ENCODE measurements at regions not wholly inside any gene's neighbourhood (a gene's known extent, or its start where the extent isn't known, plus 50 kb on each side); places are given as distances from the start of the nearest gene placed in this dataset.
A peak's percentile ranks its signal among the peaks of the same experiment; 100 is the strongest.

DNA sequence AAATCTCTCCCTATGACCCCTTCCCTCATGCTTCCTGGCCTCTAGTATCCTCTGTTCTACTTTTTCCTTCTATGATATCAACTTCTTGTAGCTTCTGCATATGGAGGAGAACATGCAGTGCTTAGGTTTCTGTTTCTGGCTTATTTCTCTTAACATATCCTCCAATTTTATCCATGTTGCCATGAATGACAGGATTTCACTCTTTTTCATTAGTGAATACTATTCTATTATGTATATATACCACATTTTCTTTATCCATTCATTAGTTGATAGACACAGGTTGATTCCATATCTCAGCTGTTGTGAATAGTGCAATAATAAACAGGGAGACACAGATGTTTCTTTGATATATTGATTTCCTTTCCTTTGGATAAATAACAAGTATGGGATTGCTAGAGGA lies 123.3 kb upstream of the SESN3 start:
- in situ Hi-C loops (cut with HindIII; ENCODE audit: low pct_unique_long_range_greater_than_20kb, low sequenced_read_pairs), result no loop called here
- DNase-seq (ENCODE audit: low read depth in 1 of 2, low spot score in 1 of 2), result no peak
- no peak for TF ChIP-seq JUND (IDR thresholded peaks at IDR 0.05; ENCODE audit: low read depth)

DNA sequence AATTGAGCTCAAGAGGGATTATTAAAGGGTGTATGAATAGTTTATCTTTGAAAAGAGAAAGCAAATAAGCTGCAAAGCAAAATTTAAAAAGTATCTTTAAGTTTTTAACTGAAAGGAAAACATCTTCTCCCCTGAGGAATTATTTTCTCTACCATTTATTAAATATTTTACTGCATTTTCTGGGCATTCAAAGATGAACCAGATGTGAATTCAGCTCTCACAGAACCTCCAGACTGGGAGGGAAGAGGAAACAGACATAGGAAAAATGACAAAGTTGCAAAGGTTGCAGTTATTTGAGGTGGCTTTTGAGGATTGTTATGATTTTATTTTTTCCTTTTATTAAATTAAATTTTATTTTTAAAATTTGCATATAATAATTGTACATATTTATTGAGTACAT lies 122.7 kb upstream of the SESN3 start:
- no peak for TF ChIP-seq JUND (IDR thresholded peaks at IDR 0.05; ENCODE audit: low read depth)
- in situ Hi-C loops (cut with HindIII; ENCODE audit: low pct_unique_long_range_greater_than_20kb, low sequenced_read_pairs), result no loop called here
- DNase-seq (ENCODE audit: low read depth in 1 of 2, low spot score in 1 of 2), result no peak

DNA sequence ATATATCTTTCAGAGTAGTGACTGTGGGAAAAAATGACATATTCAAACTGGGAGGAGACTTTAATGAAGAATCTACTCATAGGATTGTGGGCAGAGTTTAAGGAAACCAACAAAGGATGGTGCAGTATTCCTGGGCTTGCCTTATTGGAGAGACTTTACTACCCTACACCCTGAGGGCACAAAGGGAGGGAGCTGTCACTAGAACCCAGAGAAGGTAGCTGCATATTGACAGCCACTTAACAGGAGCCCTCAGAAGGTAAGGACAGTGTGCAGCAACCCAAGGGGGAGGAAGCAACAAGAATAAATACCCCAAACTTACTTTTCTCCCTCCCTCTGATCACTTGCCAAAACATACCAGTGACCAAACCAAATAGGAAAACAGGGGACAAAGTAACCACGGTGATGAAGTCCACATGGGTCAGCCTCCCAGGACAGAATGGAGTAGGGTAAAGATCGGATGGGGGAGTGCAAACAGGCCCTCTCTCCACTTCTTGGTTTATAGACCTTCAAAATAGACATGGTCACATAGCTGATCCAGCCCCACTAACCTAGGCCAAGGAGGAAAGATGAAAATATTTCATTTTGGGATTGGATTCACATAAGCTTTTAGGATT lies 121.8 kb upstream of the SESN3 start:
- DNase-seq (ENCODE audit: low read depth in 1 of 2, low spot score in 1 of 2), result no peak
- no peak for TF ChIP-seq JUND (IDR thresholded peaks at IDR 0.05; ENCODE audit: low read depth)
- in situ Hi-C loops (cut with HindIII; ENCODE audit: low pct_unique_long_range_greater_than_20kb, low sequenced_read_pairs), result no loop called here

DNA sequence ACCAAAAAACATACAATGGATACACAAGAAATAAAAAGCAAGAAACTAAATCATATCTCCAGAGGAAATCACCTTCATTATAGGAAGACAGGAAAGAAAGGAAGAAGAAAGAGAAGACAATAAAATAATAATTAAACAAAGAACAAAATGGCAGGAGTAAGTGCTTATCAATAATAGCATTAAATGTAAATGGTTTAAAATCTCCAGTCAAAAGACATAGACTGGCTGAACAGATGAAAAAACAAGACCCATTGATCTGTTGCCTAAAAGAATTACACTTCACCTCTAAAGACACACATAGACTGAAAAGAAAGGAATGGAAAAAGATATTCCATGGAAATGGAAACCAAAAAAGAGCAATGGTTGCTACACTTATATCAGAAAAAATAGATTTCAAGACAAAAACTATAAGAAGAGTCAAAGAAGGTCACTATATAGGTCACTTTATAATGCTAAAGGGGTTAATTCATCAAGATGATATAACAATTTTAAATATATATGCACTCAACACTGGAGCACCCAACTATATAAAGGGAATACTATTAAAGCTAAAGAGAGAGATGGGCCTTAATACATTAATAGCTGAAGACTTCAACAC lies 118.4 kb upstream of the SESN3 start:
- no peak for TF ChIP-seq JUND (IDR thresholded peaks at IDR 0.05; ENCODE audit: low read depth)
- in situ Hi-C loops (cut with HindIII; ENCODE audit: low pct_unique_long_range_greater_than_20kb, low sequenced_read_pairs), result no loop called here
- no peak for DNase-seq (ENCODE audit: low read depth in 1 of 2, low spot score in 1 of 2)

DNA sequence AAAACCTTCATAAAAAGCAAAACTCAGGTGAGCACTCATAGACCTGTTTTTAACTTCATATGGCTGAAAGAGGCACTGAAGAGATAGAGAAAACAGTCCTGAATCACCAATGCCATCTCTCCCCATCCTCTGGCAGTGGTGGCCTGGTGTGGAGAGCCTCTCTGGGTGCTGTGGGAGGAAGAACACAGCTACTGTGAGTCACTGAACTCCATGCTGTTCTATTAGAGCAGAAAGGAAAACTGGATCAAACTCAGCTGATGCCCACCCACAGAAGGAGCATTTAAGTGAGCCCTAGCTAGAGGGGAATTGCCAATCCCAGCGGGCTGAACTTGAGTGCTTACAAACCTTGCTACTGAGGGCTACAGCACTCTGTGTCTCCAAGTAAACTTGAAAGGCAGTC lies 115.3 kb upstream of the SESN3 start:
- TF ChIP-seq JUND (IDR thresholded peaks at IDR 0.05; ENCODE audit: low read depth), result no peak
- DNase-seq (ENCODE audit: low read depth in 1 of 2, low spot score in 1 of 2), result no peak
- in situ Hi-C loops (cut with HindIII; ENCODE audit: low pct_unique_long_range_greater_than_20kb, low sequenced_read_pairs), result no loop called here

DNA sequence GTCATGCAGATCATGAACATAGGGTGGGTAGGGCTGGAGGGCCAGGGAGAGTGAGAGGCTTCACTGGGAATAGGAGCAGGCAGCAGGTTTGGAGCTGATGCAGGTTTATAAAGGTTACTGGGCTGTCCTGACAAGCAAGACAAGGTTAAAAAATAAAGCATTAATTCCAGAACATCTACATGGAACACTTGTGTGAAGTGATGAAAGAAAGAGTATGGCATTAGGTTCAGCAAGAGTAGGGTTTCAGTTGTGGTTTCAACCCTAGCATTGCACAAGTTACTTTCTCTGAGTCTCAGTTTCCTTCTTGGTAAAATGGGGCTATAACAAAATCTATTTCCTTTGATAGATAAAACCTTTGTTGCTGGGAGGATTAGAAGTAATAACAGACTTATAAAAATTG lies 114.6 kb upstream of the SESN3 start:
- no peak for DNase-seq (ENCODE audit: low read depth in 1 of 2, low spot score in 1 of 2)
- TF ChIP-seq JUND (IDR thresholded peaks at IDR 0.05; ENCODE audit: low read depth), result no peak
- in situ Hi-C loops (cut with HindIII; ENCODE audit: low pct_unique_long_range_greater_than_20kb, low sequenced_read_pairs), result no loop called here

DNA sequence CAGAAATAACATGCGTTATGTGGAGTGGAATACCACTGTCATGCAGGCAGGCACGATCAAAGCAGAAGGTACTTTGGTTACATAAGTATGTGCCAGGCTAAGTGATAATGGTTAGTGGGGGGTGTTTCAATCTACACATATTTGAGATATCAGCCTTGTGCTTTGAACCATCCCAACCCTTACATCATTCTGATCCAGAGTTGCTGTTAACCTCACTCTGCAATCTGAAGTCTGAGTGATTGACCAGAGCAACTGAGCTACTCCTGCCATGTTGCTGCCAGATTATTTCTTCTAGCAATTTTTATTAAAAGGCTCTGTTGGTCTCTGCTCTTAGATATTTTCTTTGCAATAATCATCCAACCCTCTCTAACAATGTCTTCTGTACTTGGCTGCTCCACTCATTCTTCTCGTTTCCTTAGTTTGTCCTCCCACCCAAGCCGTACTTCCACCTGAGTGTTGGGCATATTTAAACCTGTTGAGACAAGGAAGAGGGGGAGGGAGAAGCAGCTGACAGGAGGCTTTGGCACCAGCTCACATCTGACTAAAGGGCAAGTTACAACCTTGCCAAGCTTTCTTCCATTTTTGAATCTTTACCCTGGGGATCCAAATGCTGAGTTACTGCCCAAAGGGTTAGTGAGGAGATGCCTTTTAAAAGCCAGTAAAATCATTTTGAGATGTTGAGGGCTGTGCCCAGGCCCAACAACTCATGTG lies 114.1 kb upstream of the SESN3 start:
- in situ Hi-C loops (cut with HindIII; ENCODE audit: low pct_unique_long_range_greater_than_20kb, low sequenced_read_pairs), result no loop called here
- no peak for TF ChIP-seq JUND (IDR thresholded peaks at IDR 0.05; ENCODE audit: low read depth)
- no peak for DNase-seq (ENCODE audit: low read depth in 1 of 2, low spot score in 1 of 2)

DNA sequence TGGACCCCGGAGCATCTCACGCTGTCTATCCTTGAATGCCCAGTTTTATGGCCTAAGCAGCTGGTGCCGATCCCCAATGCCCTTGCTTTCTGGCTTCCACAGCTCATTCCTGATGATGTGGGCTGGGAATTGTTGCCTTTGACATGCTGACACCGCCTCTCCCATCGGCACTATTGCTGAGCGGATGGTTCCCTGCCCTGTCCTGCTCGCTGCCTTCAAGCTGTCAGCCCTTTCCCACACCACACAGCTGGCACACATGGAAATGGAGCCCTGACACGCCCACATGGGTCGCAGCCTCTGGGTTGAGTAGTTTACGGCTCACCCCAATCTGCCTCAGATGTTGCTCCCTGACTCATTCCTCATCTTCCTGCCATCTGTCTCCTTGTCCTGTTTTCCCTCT lies 110.2 kb upstream of the SESN3 start:
- no peak for DNase-seq (ENCODE audit: low read depth in 1 of 2, low spot score in 1 of 2)
- in situ Hi-C loops (cut with HindIII; ENCODE audit: low pct_unique_long_range_greater_than_20kb, low sequenced_read_pairs), result no loop called here
- TF ChIP-seq JUND (IDR thresholded peaks at IDR 0.05; ENCODE audit: low read depth), result no peak

DNA sequence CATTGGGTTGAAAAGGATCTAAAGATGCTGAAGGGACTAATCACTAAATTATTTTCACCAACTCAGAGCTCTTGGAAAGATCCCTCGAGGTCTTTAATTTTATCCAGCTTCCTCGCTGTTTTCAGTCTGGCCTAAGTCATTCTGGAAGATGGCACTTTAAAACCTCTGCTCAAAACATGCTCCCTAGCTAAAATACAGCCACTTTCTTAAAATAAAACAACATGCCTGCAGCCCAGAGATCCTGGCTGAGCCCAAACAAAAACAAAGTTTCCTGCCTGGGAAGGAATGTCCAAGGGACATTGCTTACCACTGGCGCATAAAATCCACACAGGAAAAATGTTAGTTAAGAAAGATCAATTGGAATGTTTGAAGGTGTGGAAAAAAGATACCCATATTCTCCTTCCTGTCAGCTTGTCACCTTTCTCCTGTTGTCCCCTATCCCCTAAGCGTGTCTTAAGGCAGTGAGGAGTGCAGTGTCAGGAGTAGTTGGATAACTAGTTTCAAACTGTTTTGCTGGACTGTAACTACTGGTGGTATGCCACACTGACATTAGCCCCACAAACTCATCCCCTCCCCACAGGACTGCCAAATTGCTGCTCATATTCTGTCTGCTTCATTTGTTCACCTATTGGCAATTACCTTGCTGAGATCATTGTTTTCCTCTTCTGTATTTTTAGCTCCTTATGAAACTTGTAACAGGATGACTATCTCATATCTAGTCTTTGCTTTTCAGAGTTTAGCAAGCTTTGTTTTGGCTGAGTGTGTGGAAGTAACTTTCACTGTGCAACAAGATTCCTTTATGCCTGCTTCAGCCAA lies 108.3 kb upstream of the SESN3 start:
- in situ Hi-C loops (cut with HindIII; ENCODE audit: low pct_unique_long_range_greater_than_20kb, low sequenced_read_pairs), result no loop called here
- no peak for TF ChIP-seq JUND (IDR thresholded peaks at IDR 0.05; ENCODE audit: low read depth)
- DNase-seq (ENCODE audit: low read depth in 1 of 2, low spot score in 1 of 2), result peak in 1 of 2 experiments; percentile 27

DNA sequence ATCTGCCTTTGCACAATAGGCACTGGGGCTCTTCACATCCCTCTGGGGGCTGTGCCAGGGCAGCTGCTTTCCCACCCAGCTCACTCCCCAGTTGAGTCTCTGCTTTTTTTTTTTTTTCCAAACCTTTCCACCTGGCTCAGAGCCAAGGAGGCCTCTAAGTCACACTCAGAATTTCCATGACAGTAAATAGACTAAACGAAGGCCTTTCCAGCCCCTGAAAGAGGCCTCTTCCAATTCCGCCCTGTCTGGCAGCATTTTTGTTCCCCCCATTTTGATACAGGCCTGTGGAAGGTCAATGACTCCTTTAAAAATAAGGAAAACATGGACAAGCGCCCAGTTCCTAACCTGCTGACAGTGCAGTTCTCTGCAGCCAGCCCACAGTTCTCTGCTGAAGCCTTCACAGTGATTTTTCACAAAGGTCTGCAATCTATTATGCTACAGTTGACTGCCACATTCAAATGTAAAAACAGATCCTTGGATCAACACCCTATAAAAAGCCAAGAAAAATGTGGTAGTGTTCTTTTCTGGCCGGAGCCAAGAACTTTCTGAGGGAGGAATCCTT lies 107.5 kb upstream of the SESN3 start:
- no peak for TF ChIP-seq JUND (IDR thresholded peaks at IDR 0.05; ENCODE audit: low read depth)
- in situ Hi-C loops (cut with HindIII; ENCODE audit: low pct_unique_long_range_greater_than_20kb, low sequenced_read_pairs), result no loop called here
- DNase-seq (ENCODE audit: low read depth in 1 of 2, low spot score in 1 of 2), result no peak

DNA sequence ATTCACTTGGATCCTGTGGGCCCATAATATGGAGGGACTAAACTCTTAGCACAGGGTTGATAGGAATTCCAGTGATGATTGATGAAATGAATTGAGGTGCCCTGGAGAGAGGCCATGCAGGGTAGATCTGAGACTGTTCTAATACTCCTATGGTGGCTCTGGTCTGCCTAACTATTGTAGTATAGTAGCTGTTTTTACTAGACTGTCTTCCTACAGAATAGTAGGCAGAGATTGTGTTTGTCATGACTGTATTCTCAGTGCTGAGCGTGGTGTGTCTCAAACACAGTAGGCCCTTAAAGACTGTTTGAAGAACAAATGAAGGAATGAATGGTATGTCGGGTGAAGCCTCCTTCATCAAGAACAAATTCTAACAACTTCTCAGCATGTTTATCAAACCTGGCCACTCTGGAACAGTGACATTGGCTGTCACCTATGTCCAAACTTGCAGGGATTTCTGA lies 107.0 kb upstream of the SESN3 start:
- no peak for TF ChIP-seq JUND (IDR thresholded peaks at IDR 0.05; ENCODE audit: low read depth)
- no peak for DNase-seq (ENCODE audit: low read depth in 1 of 2, low spot score in 1 of 2)
- in situ Hi-C loops (cut with HindIII; ENCODE audit: low pct_unique_long_range_greater_than_20kb, low sequenced_read_pairs), result no loop called here

DNA sequence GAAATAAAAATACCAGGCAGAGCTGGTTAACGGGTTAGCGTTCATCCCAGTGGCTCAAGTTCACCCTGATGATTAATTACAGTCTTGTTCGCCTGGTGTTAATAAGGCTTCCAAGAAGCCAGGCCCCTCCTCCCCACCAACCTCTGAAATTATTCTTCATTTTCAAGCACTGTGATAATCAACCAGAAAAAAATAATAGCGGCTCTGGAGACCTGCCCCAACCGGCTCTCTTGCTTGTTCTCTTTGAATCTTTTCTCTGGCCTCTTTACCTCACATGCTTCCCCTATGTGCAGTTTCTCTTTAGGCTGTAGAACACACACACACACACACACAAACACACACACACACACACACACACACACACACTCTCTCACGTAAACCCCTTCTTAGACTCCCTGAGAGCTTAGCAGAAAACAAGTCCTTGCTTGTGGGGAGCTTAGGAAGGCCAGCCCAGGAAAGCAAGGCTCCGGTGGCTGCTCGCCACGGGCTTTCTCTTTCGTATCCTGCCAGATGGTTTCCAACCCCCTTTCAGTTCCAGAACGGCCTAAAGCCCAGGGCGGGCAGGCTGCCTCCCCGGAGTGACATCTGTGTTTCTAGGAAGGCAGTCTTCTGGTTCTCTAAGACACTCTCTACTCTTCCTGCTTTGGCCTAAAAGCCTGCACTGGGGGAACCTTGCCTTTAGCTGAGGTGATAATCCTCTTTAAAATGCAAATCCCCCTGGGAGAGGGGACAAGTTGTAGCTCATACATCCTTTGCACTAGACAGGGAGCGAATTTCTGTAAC lies 106.4 kb upstream of the SESN3 start:
- in situ Hi-C loops (cut with HindIII; ENCODE audit: low pct_unique_long_range_greater_than_20kb, low sequenced_read_pairs), result no loop called here
- TF ChIP-seq JUND (IDR thresholded peaks at IDR 0.05; ENCODE audit: low read depth), result no peak
- no peak for DNase-seq (ENCODE audit: low read depth in 1 of 2, low spot score in 1 of 2)

Measured in T47D (cell line).